ENCODE measurements at regions not wholly inside any gene's neighbourhood (a gene's known extent, or its start where the extent isn't known, plus 50 kb on each side); places are given as distances from the start of the nearest gene placed in this dataset.
A peak's percentile ranks its signal among the peaks of the same experiment; 100 is the strongest.

GRCh38 chr2:20525041-20526035 is 78.5 kb downstream of the RHOB start (continued):
- TF ChIP-seq ZBTB49 (CRISPR knock-in tag; IDR thresholded peaks at IDR 0.05; ENCODE audit: borderline replicate concordance) (no peak), ZNF592 (IDR thresholded peaks at IDR 0.05) (peak; percentile 58; the same call in 1 of the 2 replicates), ZNF76 (CRISPR knock-in tag; IDR thresholded peaks at IDR 0.05; ENCODE audit: borderline replicate concordance) (no peak), TCF7L2 (IDR thresholded peaks at IDR 0.05; ENCODE audit: low read depth, low read length) (no peak), MECOM (CRISPR knock-in tag; IDR thresholded peaks at IDR 0.05) (0 out of 2 replicates have a peak, but pooled peaks have one; percentile 11), KDM1A (IDR thresholded peaks at IDR 0.05) (no peak), ZBTB9 (CRISPR knock-in tag; IDR thresholded peaks at IDR 0.05) (peak; percentile 76; the same call in 1 of the 2 replicates), NR3C1 (CRISPR knock-in tag; IDR thresholded peaks at IDR 0.05) (no peak), MEIS2 (IDR thresholded peaks at IDR 0.05; ENCODE audit: partially characterized antibody) (no peak), TFAM (CRISPR knock-in tag; conservative IDR thresholded peaks at IDR 0.05) (no peak), PHF20 (IDR thresholded peaks at IDR 0.05; ENCODE audit: partially characterized antibody) (peak; percentile 46), MED1 (CRISPR knock-in tag; IDR thresholded peaks at IDR 0.05; ENCODE audit: borderline replicate concordance) (no peak), E2F6 (IDR thresholded peaks at IDR 0.05; ENCODE audit: borderline replicate concordance in 1 of 2, extremely low read depth in 1 of 2, insufficient read depth in 1 of 2, insufficient read length in 1 of 2, low read depth in 1 of 2, low read length in 1 of 2, poor library complexity in 1 of 2, severe bottlenecking in 1 of 2) (no peak), ZSCAN32 (CRISPR knock-in tag; IDR thresholded peaks at IDR 0.05) (no peak), STAT5A (IDR thresholded peaks at IDR 0.05; ENCODE audit: borderline replicate concordance, low read length) (no peak), ETV5 (CRISPR knock-in tag; IDR thresholded peaks at IDR 0.05; ENCODE audit: low read depth) (no peak), TRIM24 (IDR thresholded peaks at IDR 0.05) (no peak)
